ENCODE measurements at regions not wholly inside any gene's neighbourhood (a gene's known extent, or its start where the extent isn't known, plus 50 kb on each side); places are given as distances from the start of the nearest gene placed in this dataset.

GRCh38 chr1:186577633-186578032 lies 102.6 kb downstream of the PTGS2 start:
- H3K9me3 ChIP-seq (ENCODE audit: control insufficient read depth, insufficient read depth, low read length), result no peaks in the 10 kb centered on the region
- no peak overlapping the region for H3K9ac ChIP-seq (ENCODE audit: low read depth, low read length)
- no peaks in the 10 kb centered on the region for H3K4me1 ChIP-seq (ENCODE audit: control insufficient read depth, insufficient read depth, low read length)
- H3K27ac ChIP-seq (ENCODE audit: low read depth, low read length), result no peak overlapping the region
- no peak overlapping the region for H3K4me3 ChIP-seq (ENCODE audit: low read depth, low read length)
- H3K36me3 ChIP-seq (ENCODE audit: control insufficient read depth, insufficient read depth, low read length), result no peaks in the 10 kb centered on the region
- H3K27me3 ChIP-seq (ENCODE audit: control insufficient read depth, insufficient read depth, low read length), result no peaks in the 10 kb centered on the region

- Histone ChIP-seq H3K4me1 (ENCODE audit: control insufficient read depth, insufficient read depth, low read length) (no peaks in the 10 kb centered on the region), H3K27ac (ENCODE audit: low read depth, low read length) (no peak overlapping the region), H3K4me3 (ENCODE audit: low read depth, low read length) (no peak overlapping the region), H3K9me3 (ENCODE audit: control insufficient read depth, insufficient read depth, low read length) (no peaks in the 10 kb centered on the region), H3K36me3 (ENCODE audit: control insufficient read depth, insufficient read depth, low read length) (no peaks in the 10 kb centered on the region), H3K27me3 (ENCODE audit: control insufficient read depth, insufficient read depth, low read length) (no peaks in the 10 kb centered on the region), H3K9ac (ENCODE audit: low read depth, low read length) (no peak overlapping the region)
These were observed 103.0 kb downstream of the PTGS2 start for GRCh38 chr1:186577216-186577615.

- no peaks in the 10 kb centered on the region for H3K27me3 ChIP-seq (ENCODE audit: control insufficient read depth, insufficient read depth, low read length)
- no peaks in the 10 kb centered on the region for H3K4me1 ChIP-seq (ENCODE audit: control insufficient read depth, insufficient read depth, low read length)
- H3K9me3 ChIP-seq (ENCODE audit: control insufficient read depth, insufficient read depth, low read length), result no peaks in the 10 kb centered on the region
- no peak overlapping the region for H3K4me3 ChIP-seq (ENCODE audit: low read depth, low read length)
- H3K36me3 ChIP-seq (ENCODE audit: control insufficient read depth, insufficient read depth, low read length), result no peaks in the 10 kb centered on the region
- H3K27ac ChIP-seq (ENCODE audit: low read depth, low read length), result no peak overlapping the region
- no peak overlapping the region for H3K9ac ChIP-seq (ENCODE audit: low read depth, low read length)
These were observed 104.9 kb downstream of the PTGS2 start for GRCh38 chr1:186575348-186575747.

GRCh38 chr1:186574926-186575325 lies 105.3 kb downstream of the PTGS2 start:
- no peaks in the 10 kb centered on the region for H3K27me3 ChIP-seq (ENCODE audit: control insufficient read depth, insufficient read depth, low read length)
- no peak overlapping the region for H3K4me3 ChIP-seq (ENCODE audit: low read depth, low read length)
- no peaks in the 10 kb centered on the region for H3K36me3 ChIP-seq (ENCODE audit: control insufficient read depth, insufficient read depth, low read length)
- H3K27ac ChIP-seq (ENCODE audit: low read depth, low read length), result no peak overlapping the region
- no peaks in the 10 kb centered on the region for H3K9me3 ChIP-seq (ENCODE audit: control insufficient read depth, insufficient read depth, low read length)
- H3K4me1 ChIP-seq (ENCODE audit: control insufficient read depth, insufficient read depth, low read length), result no peaks in the 10 kb centered on the region
- H3K9ac ChIP-seq (ENCODE audit: low read depth, low read length), result no peak overlapping the region

GRCh38 chr1:186572509-186572908 lies 107.7 kb downstream of the PTGS2 start:
- Histone ChIP-seq H3K27ac (ENCODE audit: low read depth, low read length) (no peak overlapping the region), H3K4me3 (ENCODE audit: low read depth, low read length) (no peak overlapping the region), H3K27me3 (ENCODE audit: control insufficient read depth, insufficient read depth, low read length) (no peaks in the 10 kb centered on the region), H3K36me3 (ENCODE audit: control insufficient read depth, insufficient read depth, low read length) (no peaks in the 10 kb centered on the region), H3K9ac (ENCODE audit: low read depth, low read length) (no peak overlapping the region), H3K4me1 (ENCODE audit: control insufficient read depth, insufficient read depth, low read length) (no peaks in the 10 kb centered on the region), H3K9me3 (ENCODE audit: control insufficient read depth, insufficient read depth, low read length) (no peaks in the 10 kb centered on the region)

- Histone ChIP-seq H3K27me3 (ENCODE audit: control insufficient read depth, insufficient read depth, low read length) (no peaks in the 10 kb centered on the region), H3K9me3 (ENCODE audit: control insufficient read depth, insufficient read depth, low read length) (no peaks in the 10 kb centered on the region), H3K4me1 (ENCODE audit: control insufficient read depth, insufficient read depth, low read length) (no peaks in the 10 kb centered on the region), H3K36me3 (ENCODE audit: control insufficient read depth, insufficient read depth, low read length) (no peaks in the 10 kb centered on the region), H3K4me3 (ENCODE audit: low read depth, low read length) (no peak overlapping the region), H3K9ac (ENCODE audit: low read depth, low read length) (no peak overlapping the region), H3K27ac (ENCODE audit: low read depth, low read length) (no peak overlapping the region)
These were observed 108.5 kb downstream of the PTGS2 start for GRCh38 chr1:186571771-186572170.

GRCh38 chr1:186569856-186570255 lies 108.9 kb upstream of the PDC start:
- Histone ChIP-seq H3K4me1 (ENCODE audit: control insufficient read depth, insufficient read depth, low read length) (no peaks in the 10 kb centered on the region), H3K36me3 (ENCODE audit: control insufficient read depth, insufficient read depth, low read length) (no peaks in the 10 kb centered on the region), H3K9me3 (ENCODE audit: control insufficient read depth, insufficient read depth, low read length) (no peaks in the 10 kb centered on the region), H3K27me3 (ENCODE audit: control insufficient read depth, insufficient read depth, low read length) (no peaks in the 10 kb centered on the region), H3K27ac (ENCODE audit: low read depth, low read length) (no peak overlapping the region), H3K4me3 (ENCODE audit: low read depth, low read length) (no peak overlapping the region), H3K9ac (ENCODE audit: low read depth, low read length) (no peak overlapping the region)

- Histone ChIP-seq H3K27me3 (ENCODE audit: control insufficient read depth, insufficient read depth, low read length) (no peaks in the 10 kb centered on the region), H3K4me1 (ENCODE audit: control insufficient read depth, insufficient read depth, low read length) (no peaks in the 10 kb centered on the region), H3K9ac (ENCODE audit: low read depth, low read length) (no peak overlapping the region), H3K27ac (ENCODE audit: low read depth, low read length) (no peak overlapping the region), H3K9me3 (ENCODE audit: control insufficient read depth, insufficient read depth, low read length) (no peaks in the 10 kb centered on the region), H3K4me3 (ENCODE audit: low read depth, low read length) (no peak overlapping the region), H3K36me3 (ENCODE audit: control insufficient read depth, insufficient read depth, low read length) (no peaks in the 10 kb centered on the region)
These were observed 107.3 kb upstream of the PDC start for GRCh38 chr1:186568221-186568620.

GRCh38 chr1:186566140-186566855 lies 105.4 kb upstream of the PDC start:
- Histone ChIP-seq H3K9ac (ENCODE audit: low read depth, low read length) (no peak overlapping the region), H3K27ac (ENCODE audit: low read depth, low read length) (no peak overlapping the region), H3K27me3 (ENCODE audit: control insufficient read depth, insufficient read depth, low read length) (no peaks in the 10 kb centered on the region), H3K36me3 (ENCODE audit: control insufficient read depth, insufficient read depth, low read length) (no peaks in the 10 kb centered on the region), H3K9me3 (ENCODE audit: control insufficient read depth, insufficient read depth, low read length) (no peaks in the 10 kb centered on the region), H3K4me3 (ENCODE audit: low read depth, low read length) (no peak overlapping the region), H3K4me1 (ENCODE audit: control insufficient read depth, insufficient read depth, low read length) (no peaks in the 10 kb centered on the region)

GRCh38 chr1:186564582-186564981 lies 103.7 kb upstream of the PDC start:
- no peak overlapping the region for H3K4me3 ChIP-seq (ENCODE audit: low read depth, low read length)
- H3K27me3 ChIP-seq (ENCODE audit: control insufficient read depth, insufficient read depth, low read length), result no peaks in the 10 kb centered on the region
- H3K4me1 ChIP-seq (ENCODE audit: control insufficient read depth, insufficient read depth, low read length), result no peaks in the 10 kb centered on the region
- H3K9me3 ChIP-seq (ENCODE audit: control insufficient read depth, insufficient read depth, low read length), result no peaks in the 10 kb centered on the region
- H3K36me3 ChIP-seq (ENCODE audit: control insufficient read depth, insufficient read depth, low read length), result no peaks in the 10 kb centered on the region
- no peak overlapping the region for H3K27ac ChIP-seq (ENCODE audit: low read depth, low read length)
- H3K9ac ChIP-seq (ENCODE audit: low read depth, low read length), result no peak overlapping the region

GRCh38 chr1:186559601-186560116 lies 98.7 kb upstream of the PDC start:
- no peak overlapping the region for H3K27ac ChIP-seq (ENCODE audit: low read depth, low read length)
- no peaks in the 10 kb centered on the region for H3K27me3 ChIP-seq (ENCODE audit: control insufficient read depth, insufficient read depth, low read length)
- no peak overlapping the region for H3K4me3 ChIP-seq (ENCODE audit: low read depth, low read length)
- no peaks in the 10 kb centered on the region for H3K36me3 ChIP-seq (ENCODE audit: control insufficient read depth, insufficient read depth, low read length)
- H3K9ac ChIP-seq (ENCODE audit: low read depth, low read length), result no peak overlapping the region
- no peaks in the 10 kb centered on the region for H3K9me3 ChIP-seq (ENCODE audit: control insufficient read depth, insufficient read depth, low read length)
- no peaks in the 10 kb centered on the region for H3K4me1 ChIP-seq (ENCODE audit: control insufficient read depth, insufficient read depth, low read length)
